Thyroid gland (tissue), 4 donors: ENCODE measurements at regions not wholly inside any gene's neighbourhood (a gene's known extent, or its start where the extent isn't known, plus 50 kb on each side); places are given as distances from the start of the nearest gene placed in this dataset.

Experiments used
- DNase-seq, 2 donors: peaks; one replicate each; pipeline ENCODE4 v3.0.0-alpha.2; 2019
- H3K27ac ChIP-seq, 3 donors: fragments of 200-600 bp; sonication (generic); 1 replicate in 2 of 3; 2 replicates in 1 of 3; pipeline ENCODE4 v1.5.1; 2016 to 2019; ENCODE audit warnings: mild to moderate bottlenecking in 1 of 3, moderate library complexity in 1 of 3
- H3K27me3 ChIP-seq: fragments of 200-600 bp; sonication (generic); one replicate; pipeline ENCODE4 v1.5.1; 2019
- H3K36me3 ChIP-seq, 2 donors: fragments of 200-600 bp; sonication (generic); one replicate each; pipeline ENCODE4 v1.5.1; 2016 to 2019
- H3K4me1 ChIP-seq, 2 donors: fragments of 200-600 bp; sonication (generic); one replicate each; pipeline ENCODE4 v1.5.1; 2017 to 2019
- H3K4me3 ChIP-seq, 3 donors: fragments of 200-600 bp; sonication (generic); replicated peaks in 1 of 3; 1 replicate in 2 of 3; 2 replicates in 1 of 3; pipeline ENCODE4 v1.5.1; 2016; ENCODE audit warnings: mild to moderate bottlenecking in 1 of 3
- H3K9me3 ChIP-seq: fragments of 200-600 bp; sonication (generic); one replicate; pipeline ENCODE4 v1.5.1; 2017
- CTCF ChIP-seq, 6 experiments: fragments of 200-600 bp in 3 of 6; fragments of 450-650 bp in 3 of 6; sonication (generic) in 3 of 6; IDR thresholded peaks; one replicate each; pipeline ENCODE4 v1.5.1; 2016 to 2019; ENCODE audit warnings: antibody characterized with exemption in 6 of 6, mild to moderate bottlenecking in 2 of 6, inconsistent platforms in 1 of 6, moderate library complexity in 1 of 6
- POLR2A ChIP-seq, 2 donors: fragments of 450-650 bp; IDR thresholded peaks; one replicate each; pipeline ENCODE4 v1.6.1; 2017; ENCODE audit warnings: antibody characterized with exemption in 2 of 2, mild to moderate bottlenecking in 2 of 2, moderate library complexity in 1 of 2
- WGBS, 2 donors: methylation state at CpG; one replicate each; pipeline ENCODE4 v1.1.5; 2017; 5-methylcytosine and 5-hydroxymethylcytosine counted together
- intact Hi-C: fragments of 100-400 bp; cut with DNase I; formaldehyde crosslinking; loops from one replicate; pipeline ENCODE4 v1.15.1; 2023

GRCh38 chr10:6642876-6643275 lies 62.8 kb upstream of the PRKCQ start:
- TF ChIP-seq POLR2A (IDR thresholded peaks at IDR 0.05) (no peak), CTCF (IDR thresholded peaks at IDR 0.05) (no peak)
- DNase-seq: no peak
- no peak overlapping the region for H3K27ac ChIP-seq
- H3K4me1 ChIP-seq: no peaks in the 10 kb centered on the region
- no peaks in the 10 kb centered on the region for H3K36me3 ChIP-seq
- WGBS, 2 donors: 49 to 69% methylated on average over 5 of the region's 5 CpGs
- H3K9me3 ChIP-seq: no peaks in the 10 kb centered on the region
- no peak overlapping the region for H3K4me3 ChIP-seq
- H3K27me3 ChIP-seq: no peaks in the 10 kb centered on the region
- intact Hi-C loops: loop anchor here (10.0 kb wide), 1 partner anchor 128 kb away; no protein-coding TSS in a partner anchor

- DNase-seq: no peak
- no peak overlapping the region for H3K4me3 ChIP-seq
- no peaks in the 10 kb centered on the region for H3K27me3 ChIP-seq
- H3K36me3 ChIP-seq: no peaks in the 10 kb centered on the region
- TF ChIP-seq CTCF (IDR thresholded peaks at IDR 0.05) (no peak), POLR2A (IDR thresholded peaks at IDR 0.05) (no peak)
- no peak overlapping the region for H3K27ac ChIP-seq
- intact Hi-C loops: loop anchor here (10.0 kb wide), 1 partner anchor 126 kb away; no protein-coding TSS in a partner anchor
- H3K4me1 ChIP-seq: no peaks in the 10 kb centered on the region
- no peaks in the 10 kb centered on the region for H3K9me3 ChIP-seq
Measured at GRCh38 chr10:6640433-6641040, 60.5 kb upstream of the PRKCQ start.

DNA sequence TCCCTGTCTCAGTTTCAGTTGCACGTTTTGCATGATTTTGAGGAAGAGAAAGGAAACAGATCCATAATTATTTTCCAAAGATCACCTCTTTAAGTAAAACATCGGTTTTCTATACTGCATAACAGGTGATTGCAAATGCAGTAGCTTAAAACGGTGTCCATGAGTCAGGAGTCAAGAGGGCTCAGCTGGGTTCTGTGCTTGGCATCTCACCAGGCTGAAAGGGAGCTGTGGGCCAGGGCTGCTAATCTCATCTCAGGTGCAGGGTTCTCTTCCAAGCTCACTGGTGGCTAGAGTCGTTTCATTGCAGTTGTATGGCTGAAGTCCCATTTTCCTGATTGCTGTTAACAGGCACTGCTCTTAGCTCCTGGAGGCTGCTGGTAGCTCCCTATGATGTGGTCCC lies 57.0 kb upstream of the PRKCQ start:
- 64 to 69% methylated on average over 4 of the region's 4 CpGs for WGBS, 2 donors
- intact Hi-C loops: no loop called here
- H3K36me3 ChIP-seq: no peaks in the 10 kb centered on the region
- no peaks in the 10 kb centered on the region for H3K9me3 ChIP-seq
- no peak overlapping the region for H3K4me3 ChIP-seq
- DNase-seq: no peak
- TF ChIP-seq POLR2A (IDR thresholded peaks at IDR 0.05): no peak
- no peak for TF ChIP-seq CTCF (IDR thresholded peaks at IDR 0.05)
- H3K27me3 ChIP-seq: no peaks in the 10 kb centered on the region
- H3K4me1 ChIP-seq: no peaks in the 10 kb centered on the region
- no peak overlapping the region for H3K27ac ChIP-seq

DNA sequence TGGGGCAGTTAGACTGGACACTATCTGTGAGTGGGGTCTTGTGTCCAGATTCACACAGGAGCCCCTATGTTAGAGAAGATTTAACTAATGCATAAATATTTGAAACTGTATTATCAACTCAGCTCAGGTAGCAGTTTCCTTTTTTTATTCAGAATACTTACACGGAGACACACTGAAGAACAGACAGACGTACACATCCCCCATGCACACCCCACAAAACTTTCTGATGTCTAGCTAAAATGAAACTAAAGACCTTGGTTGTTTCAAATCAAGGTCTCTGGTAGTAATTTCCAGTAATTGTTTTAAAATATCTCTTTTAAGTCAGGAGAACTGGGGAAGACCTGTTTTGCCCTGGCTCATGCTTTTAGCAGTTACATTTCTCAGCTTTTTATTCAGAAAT lies 55.7 kb upstream of the PRKCQ start:
- 87% methylated on average over 2 of the region's 2 CpGs for WGBS, 2 donors
- DNase-seq: no peak
- Histone ChIP-seq H3K27ac (no peak overlapping the region), H3K36me3 (no peaks in the 10 kb centered on the region), H3K27me3 (no peaks in the 10 kb centered on the region), H3K9me3 (no peaks in the 10 kb centered on the region), H3K4me3 (no peak overlapping the region), H3K4me1 (no peaks in the 10 kb centered on the region)
- intact Hi-C loops: no loop called here
- TF ChIP-seq POLR2A (IDR thresholded peaks at IDR 0.05) (no peak), CTCF (IDR thresholded peaks at IDR 0.05) (no peak)
